Erythroblast (primary cell): ENCODE measurements at regions not wholly inside any gene's neighbourhood (a gene's known extent, or its start where the extent isn't known, plus 50 kb on each side); places are given as distances from the start of the nearest gene placed in this dataset.

Source experiments
- GATA1 ChIP-seq: IDR thresholded peaks from 2 replicates; pipeline ENCODE4 v1.6.1; 2011; ENCODE audit warnings: low read depth, mild to moderate bottlenecking, control low read depth, low read length, moderate library complexity
- POLR2A ChIP-seq: IDR thresholded peaks from 2 replicates; pipeline ENCODE4 v1.6.1; 2011; ENCODE audit warnings: mild to moderate bottlenecking, low read length

- TF ChIP-seq POLR2A (no peak), GATA1 (no peak)
These were observed 776.0 kb downstream of the TBC1D32 start for GRCh38 chr6:120558294-120558693.
